OCI-LY7 (cell line): ENCODE measurements at regions not wholly inside any gene's neighbourhood (a gene's known extent, or its start where the extent isn't known, plus 50 kb on each side); places are given as distances from the start of the nearest gene placed in this dataset.

ENCODE experiments used
- EZH2phosphoT487 ChIP-seq: fragments of 200-600 bp; sonication (generic); IDR thresholded peaks from 2 replicates; pipeline ENCODE4 v1.6.1; 2018; ENCODE audit warnings: low read depth, borderline replicate concordance, mild to moderate bottlenecking, mixed run types, antibody characterized with exemption, low read length, moderate library complexity, mixed read lengths
- TF ChIP-seq, protein P1 (sequence below): fragments of 200-600 bp; sonication (generic); conservative IDR thresholded peaks from 2 replicates; pipeline ENCODE4 v1.5.1; 2014; ENCODE audit warnings: mild to moderate bottlenecking, antibody characterized with exemption, low read length, moderate library complexity, mixed read lengths

- TF ChIP-seq, protein P1, sequence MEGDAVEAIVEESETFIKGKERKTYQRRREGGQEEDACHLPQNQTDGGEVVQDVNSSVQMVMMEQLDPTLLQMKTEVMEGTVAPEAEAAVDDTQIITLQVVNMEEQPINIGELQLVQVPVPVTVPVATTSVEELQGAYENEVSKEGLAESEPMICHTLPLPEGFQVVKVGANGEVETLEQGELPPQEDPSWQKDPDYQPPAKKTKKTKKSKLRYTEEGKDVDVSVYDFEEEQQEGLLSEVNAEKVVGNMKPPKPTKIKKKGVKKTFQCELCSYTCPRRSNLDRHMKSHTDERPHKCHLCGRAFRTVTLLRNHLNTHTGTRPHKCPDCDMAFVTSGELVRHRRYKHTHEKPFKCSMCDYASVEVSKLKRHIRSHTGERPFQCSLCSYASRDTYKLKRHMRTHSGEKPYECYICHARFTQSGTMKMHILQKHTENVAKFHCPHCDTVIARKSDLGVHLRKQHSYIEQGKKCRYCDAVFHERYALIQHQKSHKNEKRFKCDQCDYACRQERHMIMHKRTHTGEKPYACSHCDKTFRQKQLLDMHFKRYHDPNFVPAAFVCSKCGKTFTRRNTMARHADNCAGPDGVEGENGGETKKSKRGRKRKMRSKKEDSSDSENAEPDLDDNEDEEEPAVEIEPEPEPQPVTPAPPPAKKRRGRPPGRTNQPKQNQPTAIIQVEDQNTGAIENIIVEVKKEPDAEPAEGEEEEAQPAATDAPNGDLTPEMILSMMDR: no peak
- TF ChIP-seq EZH2phosphoT487: no peak
Observed at GRCh38 chr1:91130256-91130985, 108.6 kb upstream of the ZNF644 start.
